Stimulated activated naive CD4-positive, alpha-beta T cell treated with Interleukin-2 at 50 U/mL for 16 hours (primary cell): ENCODE measurements at regions not wholly inside any gene's neighbourhood (a gene's known extent, or its start where the extent isn't known, plus 50 kb on each side); places are given as distances from the start of the nearest gene placed in this dataset.
"Not testable (repeated sequence)": the region's sequence is repeated elsewhere in the genome, so short reads cannot be mapped to it uniquely, and the experiment has no call there.

Source experiments
- DNase-seq: peaks from one replicate; lab custom pipeline; 2025; lab: John Stamatoyannopoulos, UW

- DNase-seq: no peak
Measured at GRCh38 chr15:60137711-60138396, 133.7 kb downstream of the FOXB1 start.

- no peak for DNase-seq
Measured at GRCh38 chr15:60138397-60138968, 134.4 kb downstream of the FOXB1 start.

GRCh38 chr15:60152386-60152785, 148.3 kb downstream of the FOXB1 start:
- DNase-seq: no peak

- no peak for DNase-seq
Measured at GRCh38 chr15:60154764-60155325, 150.7 kb downstream of the FOXB1 start.

GRCh38 chr15:60155661-60156060, 151.6 kb downstream of the FOXB1 start:
- DNase-seq: no peak

GRCh38 chr15:60160909-60161308, 156.8 kb downstream of the FOXB1 start:
- DNase-seq: no peak

GRCh38 chr15:60161704-60162103, 157.6 kb downstream of the FOXB1 start:
- no peak for DNase-seq

GRCh38 chr15:60162251-60162967, 158.3 kb downstream of the FOXB1 start:
- no peak for DNase-seq

- DNase-seq: no peak
Measured at GRCh38 chr15:60162968-60163355, 158.9 kb downstream of the FOXB1 start.

- DNase-seq: no peak
Measured at GRCh38 chr15:60165111-60165510, 161.0 kb downstream of the FOXB1 start.

GRCh38 chr15:60172143-60172542, 168.0 kb downstream of the FOXB1 start:
- DNase-seq: no peak

- no peak for DNase-seq
Measured at GRCh38 chr15:60179786-60180391, 175.8 kb downstream of the FOXB1 start.

GRCh38 chr15:60181957-60182356, 177.8 kb downstream of the FOXB1 start:
- not testable (repeated sequence) for DNase-seq

- DNase-seq: no peak
Measured at GRCh38 chr15:60183366-60183765, 179.3 kb downstream of the FOXB1 start.

GRCh38 chr15:60184579-60184978, 180.5 kb downstream of the FOXB1 start:
- no peak for DNase-seq

- no peak for DNase-seq
Measured at GRCh38 chr15:60191016-60191415, 186.9 kb downstream of the FOXB1 start.

- DNase-seq: no peak
Measured at GRCh38 chr15:60191821-60192220, 187.7 kb downstream of the FOXB1 start.

- DNase-seq: no peak
Measured at GRCh38 chr15:60195611-60196010, 191.5 kb downstream of the FOXB1 start.

GRCh38 chr15:60204131-60204885, 193.5 kb downstream of the ANXA2 start:
- no peak for DNase-seq

- DNase-seq: no peak
Measured at GRCh38 chr15:60208709-60209108, 189.1 kb downstream of the ANXA2 start.

- no peak for DNase-seq
Measured at GRCh38 chr15:60212536-60212935, 185.2 kb downstream of the ANXA2 start.
